IMR-90 (cell line): ENCODE measurements at regions not wholly inside any gene's neighbourhood (a gene's known extent, or its start where the extent isn't known, plus 50 kb on each side); places are given as distances from the start of the nearest gene placed in this dataset.

Source experiments
- ATAC-seq: fragments of 200-7000 bp; cut with Tn5 transposase; 2 replicates; pipeline ENCODE4 v1.9.1; 2020; ENCODE audit warnings: low read depth, mild to moderate bottlenecking, moderate library complexity
- BruUV-seq: library from RNA; stranded (reverse); fragments of 400-500 nt; replicated peaks from 2 replicates; lab custom pipeline; 2021; lab: Mats Ljungman, UMichigan
- CTCF ChIA-PET: fragments of 300-600 bp; formaldehyde crosslinking; extraction: SDS; loops from one replicate; lab custom pipeline; 2021; ENCODE audit warnings: antibody characterized with exemption; lab: Yijun Ruan, JAX
- POLR2A ChIA-PET: fragments of 300-600 bp; sonication (Branson Sonifier 250); formaldehyde crosslinking; loops from one replicate; lab custom pipeline; 2022; ENCODE audit warnings: antibody characterized with exemption; ENCODE audit not compliant: unreplicated experiment; lab: Charles Lee
- DNase-seq: peaks from one replicate; pipeline ENCODE4 v3.0.0; 2013
- H2AFZ ChIP-seq: replicated peaks from 2 replicates; pipeline ENCODE3; 2013; ENCODE audit warnings: low read length, mild to moderate bottlenecking; ENCODE audit not compliant: poor library complexity
- H2AK5ac ChIP-seq: 2 replicates; pipeline ENCODE4 v1.6.1; 2013; ENCODE audit warnings: low read depth, low read length, inconsistent platforms
- H2AK9ac ChIP-seq: replicated peaks from 2 replicates; pipeline ENCODE3; 2013; ENCODE audit warnings: mild to moderate bottlenecking, low read depth, low read length, moderate library complexity; ENCODE audit not compliant: poor library complexity
- H2BK120ac ChIP-seq: 2 replicates; pipeline ENCODE4 v1.6.1; 2013; ENCODE audit warnings: low read depth, low read length, inconsistent platforms
- H2BK15ac ChIP-seq: 3 replicates; pipeline ENCODE4 v1.6.1; 2013; ENCODE audit warnings: low read depth, low read length, inconsistent platforms
- H2BK20ac ChIP-seq: 2 replicates; pipeline ENCODE4 v1.6.1; 2013; ENCODE audit warnings: low read depth, mild to moderate bottlenecking, inconsistent platforms, low read length, moderate library complexity
- H2BK5ac ChIP-seq: 2 replicates; pipeline ENCODE4 v1.6.1; 2013; ENCODE audit warnings: mild to moderate bottlenecking, low read depth, low read length, inconsistent platforms; ENCODE audit not compliant: poor library complexity, severe bottlenecking
- H3K14ac ChIP-seq: replicated peaks from 2 replicates; pipeline ENCODE4 v1.6.1; 2013; ENCODE audit warnings: low read depth, low read length, inconsistent platforms
- H3K18ac ChIP-seq: 2 replicates; pipeline ENCODE4 v1.6.1; 2013; ENCODE audit warnings: low read depth, low read length, control low read depth
- H3K23ac ChIP-seq: 2 replicates; pipeline ENCODE4 v1.6.1; 2013; ENCODE audit warnings: low read depth, low read length, inconsistent platforms
- H3K27ac ChIP-seq: 2 replicates; pipeline ENCODE4 v1.5.1; 2013; ENCODE audit warnings: mild to moderate bottlenecking, control low read depth, low read length; ENCODE audit not compliant: insufficient read depth
- H3K27me3 ChIP-seq: 2 replicates; pipeline ENCODE4 v1.6.1; 2013; ENCODE audit warnings: low read length; ENCODE audit not compliant: control insufficient read depth, insufficient read depth
- H3K36me3 ChIP-seq: 2 replicates; pipeline ENCODE4 v1.6.1; 2013; ENCODE audit warnings: low read length, mixed read lengths; ENCODE audit not compliant: control insufficient read depth, insufficient read depth
- H3K4ac ChIP-seq: 2 replicates; pipeline ENCODE4 v1.6.1; 2013; ENCODE audit warnings: low read depth, low read length, inconsistent platforms
- H3K4me1 ChIP-seq: 2 replicates; pipeline ENCODE4 v1.6.1; 2013; ENCODE audit warnings: low read length, mixed read lengths; ENCODE audit not compliant: control insufficient read depth, insufficient read depth
- H3K4me2 ChIP-seq: 2 replicates; pipeline ENCODE4 v1.6.1; 2013; ENCODE audit warnings: low read depth, mild to moderate bottlenecking, control low read depth, low read length, moderate library complexity
- H3K4me3 ChIP-seq: 2 replicates; pipeline ENCODE4 v1.5.1; 2013; ENCODE audit warnings: low read depth, mild to moderate bottlenecking, control low read depth, low read length, moderate library complexity; ENCODE audit not compliant: insufficient read depth
- H3K56ac ChIP-seq: 2 replicates; pipeline ENCODE4 v1.6.1; 2013; ENCODE audit warnings: low read length, inconsistent platforms; ENCODE audit not compliant: insufficient read depth; ENCODE audit errors: extremely low read depth
- H3K79me1 ChIP-seq, 2 experiments: 2 replicates each; pipeline ENCODE4 v1.6.1; 2013; ENCODE audit warnings: low read length in 2 of 2, inconsistent platforms in 1 of 2, low read depth in 1 of 2
- H3K9ac ChIP-seq: 2 replicates; pipeline ENCODE4 v1.6.1; 2013; ENCODE audit warnings: low read depth, low read length, control low read depth
- H3K9me1 ChIP-seq: 2 replicates; pipeline ENCODE4 v1.6.1; 2013; ENCODE audit warnings: low read length, inconsistent platforms; ENCODE audit not compliant: insufficient read depth
- H3K9me3 ChIP-seq: 2 replicates; pipeline ENCODE4 v1.6.1; 2013; ENCODE audit warnings: low read length; ENCODE audit not compliant: control insufficient read depth, insufficient read depth
- H4K20me1 ChIP-seq: 2 replicates; pipeline ENCODE4 v1.6.1; 2013; ENCODE audit warnings: low read length, inconsistent platforms; ENCODE audit not compliant: insufficient read depth
- H4K5ac ChIP-seq: 2 replicates; pipeline ENCODE4 v1.6.1; 2013; ENCODE audit warnings: mild to moderate bottlenecking, low read depth, low read length, control low read depth
- H4K8ac ChIP-seq, 2 experiments: 2 replicates each; pipeline ENCODE4 v1.6.1; 2013; ENCODE audit warnings: low read depth in 2 of 2, low read length in 2 of 2, control low read depth in 1 of 2, inconsistent platforms in 1 of 2
- H4K91ac ChIP-seq: 2 replicates; pipeline ENCODE4 v1.6.1; 2013; ENCODE audit warnings: low read depth, low read length, inconsistent platforms; ENCODE audit not compliant: insufficient read depth
- BHLHE40 ChIP-seq: fragments of 150-350 bp; IDR thresholded peaks from 2 replicates; pipeline ENCODE4 v1.6.1; 2016; ENCODE audit warnings: mild to moderate bottlenecking, low read depth, low read length
- CEBPB ChIP-seq: IDR thresholded peaks from 2 replicates; pipeline ENCODE4 v1.6.1; 2012; ENCODE audit warnings: low read depth, low read length, improper control_type of control experiment
- CHD1 ChIP-seq: IDR thresholded peaks from 2 replicates; pipeline ENCODE4 v1.6.1; 2012; ENCODE audit warnings: low read depth, low read length, improper control_type of control experiment
- FOS ChIP-seq: fragments of 150-350 bp; IDR thresholded peaks from 2 replicates; pipeline ENCODE4 v1.6.1; 2016; ENCODE audit warnings: low read depth, low read length
- MAFK ChIP-seq: IDR thresholded peaks from 2 replicates; pipeline ENCODE4 v1.6.1; 2012; ENCODE audit warnings: low read depth, low read length, improper control_type of control experiment
- MAZ ChIP-seq: IDR thresholded peaks from 2 replicates; pipeline ENCODE4 v1.6.1; 2012; ENCODE audit warnings: low read depth, mild to moderate bottlenecking, low read length, improper control_type of control experiment, moderate library complexity, borderline replicate concordance
- MXI1 ChIP-seq: IDR thresholded peaks from 2 replicates; pipeline ENCODE4 v1.6.1; 2012; ENCODE audit warnings: low read depth, mild to moderate bottlenecking, low read length, moderate library complexity, borderline replicate concordance
- NFE2L2 ChIP-seq: fragments of 150-350 bp; IDR thresholded peaks from 2 replicates; pipeline ENCODE4 v1.6.1; 2016; ENCODE audit warnings: low read depth, mild to moderate bottlenecking, low read length
- POLR2A ChIP-seq: IDR thresholded peaks from 2 replicates; pipeline ENCODE4 v1.6.1; 2012; ENCODE audit warnings: mild to moderate bottlenecking, low read depth, low read length
- RAD21 ChIP-seq: IDR thresholded peaks from 2 replicates; pipeline ENCODE4 v1.6.1; 2012; ENCODE audit warnings: low read length, improper control_type of control experiment
- RCOR1 ChIP-seq: IDR thresholded peaks from 2 replicates; pipeline ENCODE4 v1.6.1; 2012; ENCODE audit warnings: mild to moderate bottlenecking, low read length, improper control_type of control experiment; ENCODE audit not compliant: insufficient replicate concordance
- RFX5 ChIP-seq: IDR thresholded peaks from 2 replicates; pipeline ENCODE4 v1.8.0; 2012; ENCODE audit warnings: low read depth, mild to moderate bottlenecking, low read length, moderate library complexity
- SMC3 ChIP-seq: fragments of 150-350 bp; IDR thresholded peaks from 2 replicates; pipeline ENCODE4 v1.6.1; 2016; ENCODE audit warnings: low read depth, mild to moderate bottlenecking, antibody characterized with exemption, low read length, moderate library complexity
- WGBS, 2 experiments: methylation state at CpG; one replicate each; pipeline versions ENCODE4 v1.1.5 to v1.1.7; 2013; ENCODE audit warnings: missing lambda C conversion rate in 2 of 2; ENCODE audit not compliant: insufficient read length in 1 of 2; ENCODE audit errors: extremely low coverage in 2 of 2; 5-methylcytosine and 5-hydroxymethylcytosine counted together
- dilution Hi-C: fragments of 300-500 bp; cut with HindIII; formaldehyde crosslinking; loops from one replicate; pipeline ENCODE4 v1.14.3; 2018; ENCODE audit warnings: low sequenced_read_pairs; ENCODE audit not compliant: unreplicated experiment
- in situ Hi-C: fragments of 300-500 bp; cut with MboI; formaldehyde crosslinking; loops from 3 replicates; pipeline ENCODE4 v1.14.3; 2019; ENCODE audit warnings: low sequenced_read_pairs, inconsistent platforms, mixed read lengths
- intact Hi-C: fragments of 100-400 bp; cut with micrococcal nuclease; formaldehyde crosslinking; loops from 2 replicates; pipeline ENCODE4 v1.10.0; 2022
- TF ChIP-seq, protein P1 (sequence below): fragments of 150-350 bp; IDR thresholded peaks from 2 replicates; pipeline ENCODE4 v1.6.1; 2016; ENCODE audit warnings: low read depth, mild to moderate bottlenecking, low read length, moderate library complexity, borderline replicate concordance
- TF ChIP-seq, protein P2 (sequence below): conservative IDR thresholded peaks from 2 replicates; pipeline ENCODE4 v1.5.1; 2012; ENCODE audit warnings: mild to moderate bottlenecking, low read depth, low read length, improper control_type of control experiment
- TF ChIP-seq, protein P3 (sequence below): fragments of 150-350 bp; IDR thresholded peaks from 2 replicates; pipeline ENCODE4 v1.6.1; 2017; ENCODE audit warnings: mild to moderate bottlenecking, antibody characterized with exemption, low read length, low read depth

DNA sequence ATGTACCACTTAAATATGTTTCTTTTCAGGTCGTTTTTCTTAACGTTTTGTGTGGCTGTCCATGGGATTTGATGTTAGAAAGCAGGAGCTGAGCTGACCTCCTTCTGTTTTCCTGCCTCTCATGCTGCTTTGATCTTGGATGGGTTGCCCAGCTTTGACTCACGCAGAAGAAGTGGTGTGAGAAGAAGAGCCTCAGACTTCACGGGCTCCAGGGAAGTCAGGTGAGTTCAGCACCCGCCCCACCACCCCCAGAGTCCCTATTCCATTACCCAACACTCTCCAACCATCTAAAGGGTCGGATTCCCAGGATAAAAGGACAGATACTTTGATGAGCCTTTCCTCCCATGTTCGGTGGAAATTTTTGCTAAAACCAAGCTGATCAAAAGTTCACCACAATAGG is 373.4 kb downstream of the IRX2 start:
- intact Hi-C loops (no loop called here), dilution Hi-C loops (no loop called here), in situ Hi-C loops (no loop called here)
- ChIA-PET CTCF (no interaction called here), POLR2A (no interaction called here)
- Histone ChIP-seq H2BK120ac (no peak overlapping the region), H3K4ac (no peak overlapping the region), H4K91ac (no peak overlapping the region), H3K18ac (no peak overlapping the region), H3K56ac (no peak overlapping the region), H2AK9ac (no peak overlapping the region), H3K4me2 (no peak overlapping the region), H4K20me1 (no peaks in the 10 kb centered on the region), H2BK15ac (no peak overlapping the region), H3K4me3 (no peak overlapping the region), H3K36me3 (no peaks in the 10 kb centered on the region), H3K14ac (no peak overlapping the region), H3K9me3 (peaks cover 37% of the 10 kb centered on the region), H3K9ac (no peak overlapping the region), H4K8ac (no peak overlapping the region), H3K4me1 (no peaks in the 10 kb centered on the region), H2AFZ (no peak overlapping the region), H2BK5ac (no peak overlapping the region), H3K9me1 (no peaks in the 10 kb centered on the region), H3K23ac (no peak overlapping the region), H4K5ac (no peak overlapping the region), H2BK20ac (no peak overlapping the region), H3K79me1 (no peaks in the 10 kb centered on the region), H3K27ac (no peak overlapping the region), H3K27me3 (no peaks in the 10 kb centered on the region), H2AK5ac (no peak overlapping the region)
- BruUV-seq = no TSS peak
- no CpG with 5 or more reads among the region's 7 CpGs for WGBS, 2 experiments
- TF ChIP-seq CHD1 (no peak), RAD21 (no peak), SMC3 (no peak), MAZ (no peak), BHLHE40 (no peak), MAFK (no peak), MXI1 (no peak), POLR2A (no peak), FOS (no peak), NFE2L2 (no peak), RFX5 (no peak), CEBPB (no peak), RCOR1 (no peak)
- TF ChIP-seq, protein P1, sequence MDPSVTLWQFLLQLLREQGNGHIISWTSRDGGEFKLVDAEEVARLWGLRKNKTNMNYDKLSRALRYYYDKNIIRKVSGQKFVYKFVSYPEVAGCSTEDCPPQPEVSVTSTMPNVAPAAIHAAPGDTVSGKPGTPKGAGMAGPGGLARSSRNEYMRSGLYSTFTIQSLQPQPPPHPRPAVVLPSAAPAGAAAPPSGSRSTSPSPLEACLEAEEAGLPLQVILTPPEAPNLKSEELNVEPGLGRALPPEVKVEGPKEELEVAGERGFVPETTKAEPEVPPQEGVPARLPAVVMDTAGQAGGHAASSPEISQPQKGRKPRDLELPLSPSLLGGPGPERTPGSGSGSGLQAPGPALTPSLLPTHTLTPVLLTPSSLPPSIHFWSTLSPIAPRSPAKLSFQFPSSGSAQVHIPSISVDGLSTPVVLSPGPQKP = no peak
- TF ChIP-seq, protein P2, sequence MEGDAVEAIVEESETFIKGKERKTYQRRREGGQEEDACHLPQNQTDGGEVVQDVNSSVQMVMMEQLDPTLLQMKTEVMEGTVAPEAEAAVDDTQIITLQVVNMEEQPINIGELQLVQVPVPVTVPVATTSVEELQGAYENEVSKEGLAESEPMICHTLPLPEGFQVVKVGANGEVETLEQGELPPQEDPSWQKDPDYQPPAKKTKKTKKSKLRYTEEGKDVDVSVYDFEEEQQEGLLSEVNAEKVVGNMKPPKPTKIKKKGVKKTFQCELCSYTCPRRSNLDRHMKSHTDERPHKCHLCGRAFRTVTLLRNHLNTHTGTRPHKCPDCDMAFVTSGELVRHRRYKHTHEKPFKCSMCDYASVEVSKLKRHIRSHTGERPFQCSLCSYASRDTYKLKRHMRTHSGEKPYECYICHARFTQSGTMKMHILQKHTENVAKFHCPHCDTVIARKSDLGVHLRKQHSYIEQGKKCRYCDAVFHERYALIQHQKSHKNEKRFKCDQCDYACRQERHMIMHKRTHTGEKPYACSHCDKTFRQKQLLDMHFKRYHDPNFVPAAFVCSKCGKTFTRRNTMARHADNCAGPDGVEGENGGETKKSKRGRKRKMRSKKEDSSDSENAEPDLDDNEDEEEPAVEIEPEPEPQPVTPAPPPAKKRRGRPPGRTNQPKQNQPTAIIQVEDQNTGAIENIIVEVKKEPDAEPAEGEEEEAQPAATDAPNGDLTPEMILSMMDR = no peak
- TF ChIP-seq, protein P3, sequence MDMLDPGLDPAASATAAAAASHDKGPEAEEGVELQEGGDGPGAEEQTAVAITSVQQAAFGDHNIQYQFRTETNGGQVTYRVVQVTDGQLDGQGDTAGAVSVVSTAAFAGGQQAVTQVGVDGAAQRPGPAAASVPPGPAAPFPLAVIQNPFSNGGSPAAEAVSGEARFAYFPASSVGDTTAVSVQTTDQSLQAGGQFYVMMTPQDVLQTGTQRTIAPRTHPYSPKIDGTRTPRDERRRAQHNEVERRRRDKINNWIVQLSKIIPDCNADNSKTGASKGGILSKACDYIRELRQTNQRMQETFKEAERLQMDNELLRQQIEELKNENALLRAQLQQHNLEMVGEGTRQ = no peak
- ATAC-seq (no peak), DNase-seq (no peak)
